Activated naive CD8-positive, alpha-beta T cell treated with anti-CD3 and anti-CD28 coated beads, Interleukin-2, amount 50 U/mL, for 24 hours (primary cell): ENCODE measurements at regions not wholly inside any gene's neighbourhood (a gene's known extent, or its start where the extent isn't known, plus 50 kb on each side); places are given as distances from the start of the nearest gene placed in this dataset.

Experiments used
- ATAC-seq: fragments of 150-1000 bp; cut with Tn5 transposase; one replicate; pipeline ENCODE4 v1.10.0; 2021
- DNase-seq: peaks from one replicate; pipeline ENCODE4 v3.0.0; 2021
- H3K27ac Mint-ChIP-seq: one replicate; pipeline ENCODE4 v1.8.0; 2021; ENCODE audit warnings: mild to moderate bottlenecking, mixed read lengths
- H3K27me3 Mint-ChIP-seq: one replicate; pipeline ENCODE4 v1.8.0; 2021; ENCODE audit warnings: mixed read lengths
- H3K36me3 Mint-ChIP-seq: one replicate; pipeline ENCODE4 v1.8.0; 2021; ENCODE audit warnings: low read depth, mixed read lengths
- H3K4me1 Mint-ChIP-seq: one replicate; pipeline ENCODE4 v1.8.0; 2021; ENCODE audit warnings: mixed read lengths
- H3K4me3 Mint-ChIP-seq: one replicate; pipeline ENCODE4 v1.8.0; 2021; ENCODE audit warnings: mild to moderate bottlenecking, moderate library complexity, mixed read lengths
- H3K9me3 Mint-ChIP-seq: one replicate; pipeline ENCODE4 v1.8.0; 2021; ENCODE audit warnings: mixed read lengths

- ATAC-seq (no peak), DNase-seq (no peak)
- H3K27me3 Mint-ChIP-seq, result no peaks in the 10 kb centered on the region
- H3K4me1 Mint-ChIP-seq, result no peaks in the 10 kb centered on the region
- peaks cover 7% of the 10 kb centered on the region for H3K9me3 Mint-ChIP-seq
- H3K27ac Mint-ChIP-seq, result no peak overlapping the region
- no peak overlapping the region for H3K4me3 Mint-ChIP-seq
- no peaks in the 10 kb centered on the region for H3K36me3 Mint-ChIP-seq
Observed at GRCh38 chr13:87089391-87089790, 581.8 kb upstream of the SLITRK5 start.

- H3K4me1 Mint-ChIP-seq, result no peaks in the 10 kb centered on the region
- no peaks in the 10 kb centered on the region for H3K27me3 Mint-ChIP-seq
- H3K9me3 Mint-ChIP-seq, result peaks cover 4% of the 10 kb centered on the region
- H3K36me3 Mint-ChIP-seq, result no peaks in the 10 kb centered on the region
- H3K4me3 Mint-ChIP-seq, result no peak overlapping the region
- H3K27ac Mint-ChIP-seq, result no peak overlapping the region
- DNase-seq (no peak), ATAC-seq (no peak)
Observed at GRCh38 chr13:87093399-87093798, 577.8 kb upstream of the SLITRK5 start.

DNA sequence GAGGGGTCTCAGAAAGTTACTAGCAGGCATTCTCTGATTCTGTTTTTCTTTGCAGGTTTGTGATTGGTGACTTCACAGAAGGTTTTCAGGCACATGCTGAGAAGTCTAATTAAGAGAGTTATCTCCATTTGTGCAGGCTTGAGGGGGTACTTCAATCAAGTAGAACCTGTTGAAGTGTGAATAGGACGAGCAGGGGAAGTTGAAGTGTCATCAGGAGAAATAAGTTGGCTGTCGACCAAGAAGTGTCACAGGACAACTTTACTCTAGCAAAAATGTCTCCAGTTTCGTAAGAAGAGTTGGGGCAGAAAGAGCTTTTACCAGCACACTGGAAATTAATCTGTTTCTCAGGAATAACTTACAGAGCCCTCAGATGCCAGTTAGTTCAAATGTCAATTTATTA, 576.5 kb upstream of the SLITRK5 start:
- Mint-ChIP-seq H3K27ac (no peak overlapping the region), H3K4me1 (no peaks in the 10 kb centered on the region), H3K36me3 (no peaks in the 10 kb centered on the region), H3K27me3 (no peaks in the 10 kb centered on the region), H3K4me3 (no peak overlapping the region), H3K9me3 (no peaks in the 10 kb centered on the region)
- ATAC-seq, result no peak
- no peak for DNase-seq

DNA sequence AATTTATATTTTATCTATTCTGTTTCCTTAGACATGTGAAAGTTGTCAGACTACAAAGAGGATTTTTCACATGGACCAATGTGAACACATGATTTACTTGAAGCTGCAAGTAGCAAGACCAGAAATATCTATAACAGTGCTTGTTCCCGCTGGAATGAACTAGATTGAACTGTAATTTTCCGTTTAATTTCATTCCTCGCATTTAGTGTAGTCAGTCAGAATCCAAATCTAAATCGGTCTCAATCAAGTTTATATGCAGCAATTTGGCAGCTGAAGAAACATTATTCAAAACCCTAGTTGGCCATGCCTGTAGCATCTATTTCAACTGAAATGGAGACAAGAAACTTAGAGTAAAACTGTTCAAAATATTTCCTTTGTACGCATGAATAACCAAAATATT, 570.7 kb upstream of the SLITRK5 start:
- no peaks in the 10 kb centered on the region for H3K27me3 Mint-ChIP-seq
- H3K9me3 Mint-ChIP-seq, result no peaks in the 10 kb centered on the region
- no peak for ATAC-seq
- no peak for DNase-seq
- H3K4me3 Mint-ChIP-seq, result no peak overlapping the region
- H3K36me3 Mint-ChIP-seq, result no peaks in the 10 kb centered on the region
- H3K4me1 Mint-ChIP-seq, result no peaks in the 10 kb centered on the region
- no peak overlapping the region for H3K27ac Mint-ChIP-seq

- no peaks in the 10 kb centered on the region for H3K27me3 Mint-ChIP-seq
- DNase-seq, result no peak
- no peaks in the 10 kb centered on the region for H3K4me1 Mint-ChIP-seq
- H3K4me3 Mint-ChIP-seq, result no peak overlapping the region
- ATAC-seq, result no peak
- no peak overlapping the region for H3K27ac Mint-ChIP-seq
- no peaks in the 10 kb centered on the region for H3K9me3 Mint-ChIP-seq
- no peaks in the 10 kb centered on the region for H3K36me3 Mint-ChIP-seq
Observed at GRCh38 chr13:87107651-87108050, 563.5 kb upstream of the SLITRK5 start.

- no peak for ATAC-seq
- no peak for DNase-seq
Observed at GRCh38 chr13:87120476-87120875, 550.7 kb upstream of the SLITRK5 start.

GRCh38 chr13:87122551-87122950, 548.6 kb upstream of the SLITRK5 start:
- Mint-ChIP-seq H3K4me3 (no peak overlapping the region), H3K27me3 (no peaks in the 10 kb centered on the region), H3K4me1 (no peaks in the 10 kb centered on the region), H3K27ac (no peak overlapping the region), H3K9me3 (no peaks in the 10 kb centered on the region), H3K36me3 (peaks cover 1% of the 10 kb centered on the region)
- DNase-seq, result no peak
- ATAC-seq, result no peak

More at GRCh38 chr13:87120476-87120875, 550.7 kb upstream of the SLITRK5 start:
- Mint-ChIP-seq H3K36me3 (peaks cover 1% of the 10 kb centered on the region), H3K27ac (no peak overlapping the region), H3K4me1 (no peaks in the 10 kb centered on the region), H3K27me3 (no peaks in the 10 kb centered on the region), H3K4me3 (no peak overlapping the region), H3K9me3 (no peaks in the 10 kb centered on the region)

- H3K4me3 Mint-ChIP-seq, result no peak overlapping the region
- H3K27me3 Mint-ChIP-seq, result no peaks in the 10 kb centered on the region
- H3K27ac Mint-ChIP-seq, result no peak overlapping the region
- H3K4me1 Mint-ChIP-seq, result no peaks in the 10 kb centered on the region
- DNase-seq (no peak), ATAC-seq (no peak)
- H3K9me3 Mint-ChIP-seq, result no peaks in the 10 kb centered on the region
- peaks cover 1% of the 10 kb centered on the region for H3K36me3 Mint-ChIP-seq
Observed at GRCh38 chr13:87123987-87124784, 547.0 kb upstream of the SLITRK5 start.

- H3K27me3 Mint-ChIP-seq, result no peaks in the 10 kb centered on the region
- H3K9me3 Mint-ChIP-seq, result peaks cover 3% of the 10 kb centered on the region
- no peak overlapping the region for H3K4me3 Mint-ChIP-seq
- no peaks in the 10 kb centered on the region for H3K4me1 Mint-ChIP-seq
- peaks cover 1% of the 10 kb centered on the region for H3K36me3 Mint-ChIP-seq
- ATAC-seq (no peak), DNase-seq (no peak)
- no peak overlapping the region for H3K27ac Mint-ChIP-seq
Observed at GRCh38 chr13:87124785-87125074, 546.4 kb upstream of the SLITRK5 start.

DNA sequence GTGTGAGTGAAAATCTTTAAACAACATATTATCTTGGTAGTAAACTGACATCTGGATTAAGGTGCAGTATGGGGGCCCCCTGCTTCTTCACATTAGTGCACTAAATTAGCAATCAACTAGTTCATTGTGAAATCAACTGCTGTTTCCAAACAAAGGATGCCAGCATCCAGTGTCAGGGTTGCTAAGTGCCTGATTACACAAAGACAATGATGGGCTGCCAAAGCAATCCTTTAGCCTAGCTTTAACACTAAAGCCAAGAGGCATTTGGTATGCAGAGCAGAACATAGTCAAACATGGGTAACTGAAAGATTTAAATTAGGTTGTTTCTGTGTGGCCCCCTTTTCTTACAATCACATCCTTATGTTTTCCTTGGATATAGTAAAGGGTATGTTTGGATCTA, 543.1 kb upstream of the SLITRK5 start:
- Mint-ChIP-seq H3K4me1 (no peaks in the 10 kb centered on the region), H3K4me3 (no peak overlapping the region), H3K27ac (no peak overlapping the region), H3K27me3 (no peaks in the 10 kb centered on the region), H3K9me3 (peaks cover 6% of the 10 kb centered on the region), H3K36me3 (peaks cover 1% of the 10 kb centered on the region)
- DNase-seq (no peak), ATAC-seq (no peak)

DNA sequence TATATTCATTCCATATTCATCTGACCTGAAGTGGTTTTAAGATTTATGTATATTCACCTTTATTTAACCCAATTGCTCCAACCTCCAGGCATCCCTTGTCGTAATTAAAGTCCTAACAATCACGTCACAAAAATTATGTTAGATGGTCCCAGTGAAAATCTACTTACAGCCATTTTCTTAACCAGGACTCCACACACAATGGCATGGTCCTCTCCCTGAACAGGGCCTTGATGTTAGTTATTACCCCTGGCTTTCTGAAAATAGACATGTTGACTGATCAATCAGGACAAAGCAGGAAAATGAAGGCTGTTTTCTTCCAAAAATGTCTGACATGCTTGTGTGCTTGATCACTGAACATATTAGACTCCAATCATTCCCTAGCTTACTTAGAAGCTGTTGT, 542.7 kb upstream of the SLITRK5 start:
- Mint-ChIP-seq H3K27ac (no peak overlapping the region), H3K4me3 (no peak overlapping the region), H3K4me1 (no peaks in the 10 kb centered on the region), H3K9me3 (peaks cover 6% of the 10 kb centered on the region), H3K36me3 (peaks cover 1% of the 10 kb centered on the region), H3K27me3 (no peaks in the 10 kb centered on the region)
- ATAC-seq (no peak), DNase-seq (no peak)

DNA sequence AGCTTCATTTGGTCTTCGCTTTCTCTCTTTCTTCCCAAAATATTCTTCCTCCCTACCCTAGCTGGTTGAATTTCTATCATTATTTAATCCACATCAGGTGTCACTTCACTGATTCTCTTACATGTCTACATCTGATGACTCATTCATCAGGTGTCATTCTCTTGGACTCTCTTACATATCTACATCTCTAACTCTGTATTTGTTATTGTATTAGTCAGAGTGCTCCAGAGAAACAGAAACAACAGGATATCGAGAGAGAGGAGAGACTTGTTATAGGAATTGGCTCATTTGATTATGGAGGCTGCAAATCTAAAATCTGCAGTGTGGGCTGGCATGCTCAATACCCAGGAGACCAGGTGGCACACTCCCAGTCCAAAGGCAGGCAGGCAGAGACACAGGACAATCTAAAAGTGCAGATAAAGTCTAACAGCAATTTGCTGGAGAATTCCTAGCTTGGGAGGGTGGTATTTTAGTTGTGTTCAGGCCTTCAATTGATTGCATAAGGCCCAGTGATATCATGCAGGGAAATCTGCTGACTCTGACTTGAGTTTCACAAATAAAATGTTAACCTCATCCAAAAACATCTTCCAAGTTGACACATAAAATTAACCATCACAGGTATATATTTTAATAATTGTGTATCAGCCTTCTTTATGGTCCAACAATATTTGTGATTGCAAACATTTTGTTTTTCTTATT, 541.4 kb upstream of the SLITRK5 start:
- H3K36me3 Mint-ChIP-seq, result no peaks in the 10 kb centered on the region
- no peaks in the 10 kb centered on the region for H3K27me3 Mint-ChIP-seq
- H3K4me1 Mint-ChIP-seq, result no peaks in the 10 kb centered on the region
- no peak for DNase-seq
- H3K4me3 Mint-ChIP-seq, result no peak overlapping the region
- ATAC-seq, result no peak
- H3K9me3 Mint-ChIP-seq, result peaks cover 6% of the 10 kb centered on the region
- no peak overlapping the region for H3K27ac Mint-ChIP-seq

DNA sequence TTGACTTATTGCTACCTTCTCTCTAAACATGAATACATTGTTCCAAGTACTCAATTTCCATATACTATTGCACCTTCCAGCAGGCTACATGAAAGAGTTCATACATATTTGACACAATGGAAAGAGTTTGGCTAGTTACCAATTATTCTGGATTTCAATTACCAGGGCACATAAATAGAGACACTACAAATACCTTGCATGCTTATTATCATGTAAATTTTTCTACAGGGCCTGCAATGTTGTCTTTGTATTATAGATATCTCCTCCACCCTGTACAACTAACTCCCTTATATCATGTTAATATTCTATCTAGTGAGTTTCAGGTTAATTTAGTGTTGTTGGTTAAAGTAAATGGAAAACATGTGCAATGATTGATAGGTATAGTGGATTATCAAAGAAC, 540.7 kb upstream of the SLITRK5 start:
- Mint-ChIP-seq H3K9me3 (peaks cover 6% of the 10 kb centered on the region), H3K36me3 (no peaks in the 10 kb centered on the region), H3K27ac (no peak overlapping the region), H3K27me3 (no peaks in the 10 kb centered on the region), H3K4me3 (no peak overlapping the region), H3K4me1 (no peaks in the 10 kb centered on the region)
- no peak for DNase-seq
- ATAC-seq, result no peak

GRCh38 chr13:87131611-87132010, 539.6 kb upstream of the SLITRK5 start:
- no peaks in the 10 kb centered on the region for H3K4me1 Mint-ChIP-seq
- no peaks in the 10 kb centered on the region for H3K27me3 Mint-ChIP-seq
- H3K9me3 Mint-ChIP-seq, result peaks cover 9% of the 10 kb centered on the region
- H3K36me3 Mint-ChIP-seq, result no peaks in the 10 kb centered on the region
- H3K27ac Mint-ChIP-seq, result no peak overlapping the region
- no peak overlapping the region for H3K4me3 Mint-ChIP-seq
- DNase-seq (no peak), ATAC-seq (no peak)

- DNase-seq (no peak), ATAC-seq (no peak)
- Mint-ChIP-seq H3K27ac (no peak overlapping the region), H3K4me1 (no peaks in the 10 kb centered on the region), H3K36me3 (no peaks in the 10 kb centered on the region), H3K9me3 (peaks cover 7% of the 10 kb centered on the region), H3K4me3 (no peak overlapping the region), H3K27me3 (no peaks in the 10 kb centered on the region)
Observed at GRCh38 chr13:87138866-87139265, 532.3 kb upstream of the SLITRK5 start.
